HepG2 (cell line): ENCODE measurements at regions not wholly inside any gene's neighbourhood (a gene's known extent, or its start where the extent isn't known, plus 50 kb on each side); places are given as distances from the start of the nearest gene placed in this dataset.

ENCODE experiments used
- ATAC-seq: fragments of 200-7000 bp; cut with Tn5 transposase; 3 replicates; pipeline ENCODE4 v1.9.1; 2020; ENCODE audit warnings: mild to moderate bottlenecking, moderate library complexity
- BruUV-seq: library from RNA; stranded (reverse); fragments of 400-500 nt; replicated peaks from 2 replicates; lab custom pipeline; 2021; lab: Mats Ljungman, UMichigan
- CTCF ChIA-PET: fragments of 300-600 bp; formaldehyde crosslinking; extraction: SDS; loops from one replicate; lab custom pipeline; 2021; ENCODE audit warnings: low total read pairs, inconsistent platforms, low intra/inter-chr PET ratio; lab: Yijun Ruan, JAX
- POLR2A ChIA-PET: fragments of 350-600 bp; sonication (Branson Sonifier 250); formaldehyde crosslinking; loops from one replicate; lab custom pipeline; 2020; ENCODE audit warnings: antibody characterized with exemption, inconsistent platforms; lab: Yijun Ruan, JAX
- DNase-seq: peaks from one replicate; pipeline ENCODE4 v3.0.0-alpha.2; 2015; ENCODE audit warnings: low spot score
- FAIRE-seq: peaks from 3 replicates; lab custom pipeline; 2011; peaks lifted over from hg19 to GRCh38; lab: Jason Lieb, UNC
- H2AFZ ChIP-seq: one replicate; pipeline ENCODE4 v1.6.1; 2011; ENCODE audit warnings: low read length, inconsistent platforms
- H3K27ac ChIP-seq: fragments of 300-600 bp; 3 replicates; pipeline ENCODE4 v1.8.0; 2011; ENCODE audit warnings: mixed run types, mild to moderate bottlenecking, mixed read lengths, low read length, inconsistent platforms; ENCODE audit not compliant: insufficient read depth; ENCODE audit errors: extremely low read length
- H3K27me3 ChIP-seq, 2 experiments: fragments of 200-600 bp in 1 of 2; 2 replicates in 1 of 2; 3 replicates in 1 of 2; pipeline versions ENCODE4 v1.6.0 to v1.8.0; 2011; ENCODE audit warnings: low read length in 2 of 2, mild to moderate bottlenecking in 2 of 2, moderate library complexity in 2 of 2, inconsistent platforms in 1 of 2; ENCODE audit not compliant: insufficient read depth in 2 of 2, control insufficient read depth in 1 of 2
- H3K36me3 ChIP-seq, 2 experiments: fragments of 200-600 bp in 1 of 2; replicated peaks in 1 of 2; 2 replicates in 1 of 2; 3 replicates in 1 of 2; pipeline versions ENCODE4 v1.5.1 to v1.8.0; 2011; ENCODE audit warnings: low read length in 2 of 2, inconsistent platforms in 1 of 2; ENCODE audit not compliant: insufficient read depth in 2 of 2, control insufficient read depth in 1 of 2
- H3K4me1 ChIP-seq: 2 replicates; pipeline ENCODE4 v1.5.1; 2012; ENCODE audit warnings: low read length, inconsistent platforms; ENCODE audit not compliant: insufficient read depth
- H3K4me2 ChIP-seq: 2 replicates; pipeline ENCODE4 v1.6.0; 2011; ENCODE audit warnings: low read depth, low read length, inconsistent platforms
- H3K4me3 ChIP-seq, 3 experiments: fragments of 200-600 bp in 1 of 3; sonication (generic), shearing (Covaris generic) in 1 of 3; replicated peaks in 1 of 3; 2 replicates each; pipeline ENCODE4 v1.5.1; 2011 to 2016; ENCODE audit warnings: low read length in 3 of 3, inconsistent platforms in 2 of 3, low read depth in 2 of 3, mild to moderate bottlenecking in 2 of 3, control low read depth in 1 of 3, mixed read lengths in 1 of 3; ENCODE audit not compliant: insufficient read depth in 1 of 3
- H3K79me2 ChIP-seq: one replicate; pipeline ENCODE4 v1.6.1; 2011; ENCODE audit warnings: low read length, inconsistent platforms; ENCODE audit not compliant: insufficient read depth
- H3K9ac ChIP-seq: 2 replicates; pipeline ENCODE4 v1.6.0; 2011; ENCODE audit warnings: mild to moderate bottlenecking, low read depth, low read length, inconsistent platforms; ENCODE audit not compliant: insufficient read depth
- H3K9me3 ChIP-seq: 2 replicates; pipeline ENCODE4 v1.5.1; 2012; ENCODE audit warnings: mild to moderate bottlenecking, low read length
- H4K20me1 ChIP-seq: 2 replicates; pipeline ENCODE4 v1.6.0; 2011; ENCODE audit warnings: inconsistent platforms, mild to moderate bottlenecking, low read length, moderate library complexity; ENCODE audit not compliant: insufficient read depth
- CBX1 ChIP-seq: IDR thresholded peaks from one replicate; pipeline ENCODE4 v1.6.1; 2016; ENCODE audit warnings: antibody characterized with exemption, low read depth
- EED ChIP-seq: sonication (generic); formaldehyde crosslinking; IDR thresholded peaks from 2 replicates; pipeline ENCODE4 v1.5.0; 2020; ENCODE audit warnings: mild to moderate bottlenecking, missing genetic modification reagents
- ELF4 ChIP-seq: sonication (generic); formaldehyde crosslinking; IDR thresholded peaks from 2 replicates; pipeline ENCODE4 v1.5.0; 2020; ENCODE audit warnings: missing genetic modification reagents, mild to moderate bottlenecking, moderate library complexity, borderline replicate concordance
- ETV6 ChIP-seq: sonication (generic); formaldehyde crosslinking; conservative IDR thresholded peaks from 2 replicates; pipeline ENCODE4 v1.4.0; 2020; ENCODE audit warnings: missing genetic modification reagents
- FIP1L1 ChIP-seq: fragments of 200-400 bp; formaldehyde crosslinking; IDR thresholded peaks from 2 replicates; pipeline ENCODE4 v1.6.1; 2018; ENCODE audit warnings: low read depth, mild to moderate bottlenecking, low read length, moderate library complexity, borderline replicate concordance; ENCODE audit not compliant: insufficient read depth
- FOSL2 ChIP-seq: sonication (generic); formaldehyde crosslinking; IDR thresholded peaks from 2 replicates; pipeline ENCODE4 v1.4.0; 2020; ENCODE audit warnings: missing genetic modification reagents
- FOXA3 ChIP-seq: IDR thresholded peaks from 2 replicates; pipeline ENCODE4 v1.6.1; 2016; ENCODE audit warnings: missing genetic modification reagents, missing compliant biosample characterization
- RBFOX2 ChIP-seq: fragments of 200-400 bp; formaldehyde crosslinking; IDR thresholded peaks from 2 replicates; pipeline ENCODE4 v1.6.1; 2017; ENCODE audit warnings: low read depth, mild to moderate bottlenecking, low read length
- SATB2 ChIP-seq: sonication (generic); formaldehyde crosslinking; IDR thresholded peaks from 2 replicates; pipeline ENCODE4 v1.5.0; 2020; ENCODE audit warnings: missing genetic modification reagents
- SCMH1 ChIP-seq: sonication (generic); formaldehyde crosslinking; IDR thresholded peaks from 2 replicates; pipeline ENCODE4 v1.9.0; 2021; ENCODE audit warnings: missing genetic modification reagents, mild to moderate bottlenecking, borderline replicate concordance
- SMARCC2 ChIP-seq: fragments of 450-650 bp; IDR thresholded peaks from 2 replicates; pipeline ENCODE4 v1.6.1; 2017; ENCODE audit warnings: antibody characterized with exemption, mild to moderate bottlenecking
- SOX13 ChIP-seq, 3 experiments: fragments of 450-650 bp in 1 of 3; sonication (generic) in 1 of 3; formaldehyde crosslinking in 1 of 3; IDR thresholded peaks in 2 of 3; conservative IDR thresholded peaks in 1 of 3; 2 replicates each; pipeline versions ENCODE4 v1.5.0 to v1.6.1; 2016 to 2020; ENCODE audit warnings: antibody characterized with exemption in 1 of 3, mild to moderate bottlenecking in 1 of 3, missing compliant biosample characterization in 1 of 3, missing genetic modification reagents in 1 of 3, moderate library complexity in 1 of 3
- TRIM24 ChIP-seq: sonication (generic); formaldehyde crosslinking; IDR thresholded peaks from 2 replicates; pipeline ENCODE4 v1.8.0; 2022; ENCODE audit warnings: mild to moderate bottlenecking, missing genetic modification reagents
- ZBTB39 ChIP-seq: sonication (generic); formaldehyde crosslinking; IDR thresholded peaks from 2 replicates; pipeline ENCODE4 v1.5.0; 2020; ENCODE audit warnings: missing genetic modification reagents
- ZIK1 ChIP-seq: sonication (generic); formaldehyde crosslinking; IDR thresholded peaks from 2 replicates; pipeline ENCODE4 v1.5.0; 2020; ENCODE audit warnings: mild to moderate bottlenecking, low read depth, missing genetic modification reagents, borderline replicate concordance
- ZNF124 ChIP-seq: sonication (generic); formaldehyde crosslinking; IDR thresholded peaks from 2 replicates; pipeline ENCODE4 v1.4.0; 2020; ENCODE audit warnings: missing genetic modification reagents
- ZNF256 ChIP-seq: sonication (generic); formaldehyde crosslinking; conservative IDR thresholded peaks from 2 replicates; pipeline ENCODE4 v1.4.0; 2020; ENCODE audit warnings: missing genetic modification reagents
- WGBS: methylation state at CpG from one replicate; pipeline ENCODE4 v1.1.6; 2017; ENCODE audit warnings: low lambda C conversion rate; 5-methylcytosine and 5-hydroxymethylcytosine counted together
- in situ Hi-C: cut with HindIII; loops from 2 replicates; pipeline ENCODE4 v1.10.0; 2017; ENCODE audit warnings: low pct_unique_long_range_greater_than_20kb; ENCODE audit not compliant: extremely low pct_ligation_motif_present
- intact Hi-C: fragments of 100-400 bp; cut with micrococcal nuclease; formaldehyde crosslinking; loops from one replicate; pipeline ENCODE4 v1.10.0; 2022; ENCODE audit not compliant: unreplicated experiment
- TF ChIP-seq, protein P1 (sequence below): sonication (generic); formaldehyde crosslinking; IDR thresholded peaks from 2 replicates; pipeline ENCODE4 v1.5.0; 2020; ENCODE audit warnings: mild to moderate bottlenecking, missing genetic modification reagents, moderate library complexity

GRCh38 chr6:147621263-147621662 is 112.8 kb downstream of the SAMD5 start:
- CTCF ChIA-PET: no interaction called here
- 5% methylated on average over 3 of the region's 3 CpGs for WGBS

GRCh38 chr6:147621961-147622360 is 113.5 kb downstream of the SAMD5 start:
- POLR2A ChIA-PET: no interaction called here
- Histone ChIP-seq H3K4me2 (no peak overlapping the region), H3K9ac (no peak overlapping the region), H3K27me3 (peaks cover 0 to 9% of the 10 kb centered on the region in 2 experiments; a peak in 2 of 5 replicates), H3K36me3 (no peaks in the 10 kb centered on the region), H4K20me1 (no peaks in the 10 kb centered on the region; the same call in 1 of the 2 replicates), H3K4me1 (no peaks in the 10 kb centered on the region), H3K4me3 (no peak overlapping the region), H2AFZ (no peak overlapping the region), H3K79me2 (no peaks in the 10 kb centered on the region), H3K27ac (no peak overlapping the region)
- FAIRE-seq (no peak), ATAC-seq (no peak), DNase-seq (no peak)
- in situ Hi-C loops: no loop called here
- CTCF ChIA-PET: no interaction called here
- 7% methylated on average over 2 of the region's 2 CpGs for WGBS
- intact Hi-C loops: no loop called here
- BruUV-seq: no TSS peak
- TF ChIP-seq EED (CRISPR knock-in tag) (no peak), FOXA3 (CRISPR knock-in tag) (no peak), ZBTB39 (CRISPR knock-in tag) (no peak), SMARCC2 (no peak), ZNF256 (CRISPR knock-in tag) (no peak), RBFOX2 (no peak), ELF4 (no peak), SCMH1 (CRISPR knock-in tag) (no peak), SATB2 (CRISPR knock-in tag) (no peak), SOX13 (IDR thresholded peaks at IDR 0.05) (no peak), SOX13 (CRISPR knock-in tag; conservative IDR thresholded peaks at IDR 0.05 in 1 of 2, IDR thresholded peaks at IDR 0.05 in 1 of 2) (no peak), FIP1L1 (no peak)
- TF ChIP-seq, protein P1, sequence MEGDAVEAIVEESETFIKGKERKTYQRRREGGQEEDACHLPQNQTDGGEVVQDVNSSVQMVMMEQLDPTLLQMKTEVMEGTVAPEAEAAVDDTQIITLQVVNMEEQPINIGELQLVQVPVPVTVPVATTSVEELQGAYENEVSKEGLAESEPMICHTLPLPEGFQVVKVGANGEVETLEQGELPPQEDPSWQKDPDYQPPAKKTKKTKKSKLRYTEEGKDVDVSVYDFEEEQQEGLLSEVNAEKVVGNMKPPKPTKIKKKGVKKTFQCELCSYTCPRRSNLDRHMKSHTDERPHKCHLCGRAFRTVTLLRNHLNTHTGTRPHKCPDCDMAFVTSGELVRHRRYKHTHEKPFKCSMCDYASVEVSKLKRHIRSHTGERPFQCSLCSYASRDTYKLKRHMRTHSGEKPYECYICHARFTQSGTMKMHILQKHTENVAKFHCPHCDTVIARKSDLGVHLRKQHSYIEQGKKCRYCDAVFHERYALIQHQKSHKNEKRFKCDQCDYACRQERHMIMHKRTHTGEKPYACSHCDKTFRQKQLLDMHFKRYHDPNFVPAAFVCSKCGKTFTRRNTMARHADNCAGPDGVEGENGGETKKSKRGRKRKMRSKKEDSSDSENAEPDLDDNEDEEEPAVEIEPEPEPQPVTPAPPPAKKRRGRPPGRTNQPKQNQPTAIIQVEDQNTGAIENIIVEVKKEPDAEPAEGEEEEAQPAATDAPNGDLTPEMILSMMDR (CRISPR knock-in tag): no peak
- TF ChIP-seq, all 625 proteins: peak for 0
- no peaks in the 10 kb centered on the region for H3K9me3 ChIP-seq

More at GRCh38 chr6:147621263-147621662, 112.8 kb downstream of the SAMD5 start:
- Histone ChIP-seq H2AFZ (no peak overlapping the region), H3K79me2 (no peaks in the 10 kb centered on the region), H3K4me1 (no peaks in the 10 kb centered on the region), H3K4me2 (no peak overlapping the region), H3K9ac (no peak overlapping the region), H3K36me3 (no peaks in the 10 kb centered on the region), H3K9me3 (no peaks in the 10 kb centered on the region), H3K4me3 (no peak overlapping the region), H3K27ac (no peak overlapping the region), H3K27me3 (peaks cover 0 to 9% of the 10 kb centered on the region in 2 experiments; a peak in 2 of 5 replicates), H4K20me1 (no peaks in the 10 kb centered on the region; the same call in 1 of the 2 replicates)
- intact Hi-C loops (no loop called here), in situ Hi-C loops (no loop called here)
- FAIRE-seq (no peak), ATAC-seq (no peak), DNase-seq (peak; percentile 13)
- TF ChIP-seq ZIK1 (CRISPR knock-in tag) (no peak), CBX1 (no peak), FOSL2 (CRISPR knock-in tag) (peak; percentile 27; the same call in 1 of the 2 replicates), ETV6 (CRISPR knock-in tag) (no peak), ZNF124 (CRISPR knock-in tag) (no peak), TRIM24 (no peak)
- POLR2A ChIA-PET: no interaction called here
- BruUV-seq: no TSS peak
